Ishikawa (cell line): ENCODE measurements at regions not wholly inside any gene's neighbourhood (a gene's known extent, or its start where the extent isn't known, plus 50 kb on each side); places are given as distances from the start of the nearest gene placed in this dataset.

Source experiments
- CEBPB ChIP-seq: IDR thresholded peaks from 2 replicates; pipeline ENCODE4 v1.6.1; 2012
- EP300 ChIP-seq: IDR thresholded peaks from 2 replicates; pipeline ENCODE4 v1.6.1; 2012; ENCODE audit warnings: borderline replicate concordance
- RAD21 ChIP-seq: IDR thresholded peaks from 2 replicates; pipeline ENCODE4 v1.6.1; 2012; ENCODE audit warnings: low read depth
- TAF1 ChIP-seq: IDR thresholded peaks from 2 replicates; pipeline ENCODE4 v1.6.1; 2012; ENCODE audit warnings: low read depth, mild to moderate bottlenecking
- TF ChIP-seq, protein P1 (sequence below): IDR thresholded peaks from 2 replicates; pipeline ENCODE4 v1.6.1; 2012; ENCODE audit warnings: low read depth, mild to moderate bottlenecking

DNA sequence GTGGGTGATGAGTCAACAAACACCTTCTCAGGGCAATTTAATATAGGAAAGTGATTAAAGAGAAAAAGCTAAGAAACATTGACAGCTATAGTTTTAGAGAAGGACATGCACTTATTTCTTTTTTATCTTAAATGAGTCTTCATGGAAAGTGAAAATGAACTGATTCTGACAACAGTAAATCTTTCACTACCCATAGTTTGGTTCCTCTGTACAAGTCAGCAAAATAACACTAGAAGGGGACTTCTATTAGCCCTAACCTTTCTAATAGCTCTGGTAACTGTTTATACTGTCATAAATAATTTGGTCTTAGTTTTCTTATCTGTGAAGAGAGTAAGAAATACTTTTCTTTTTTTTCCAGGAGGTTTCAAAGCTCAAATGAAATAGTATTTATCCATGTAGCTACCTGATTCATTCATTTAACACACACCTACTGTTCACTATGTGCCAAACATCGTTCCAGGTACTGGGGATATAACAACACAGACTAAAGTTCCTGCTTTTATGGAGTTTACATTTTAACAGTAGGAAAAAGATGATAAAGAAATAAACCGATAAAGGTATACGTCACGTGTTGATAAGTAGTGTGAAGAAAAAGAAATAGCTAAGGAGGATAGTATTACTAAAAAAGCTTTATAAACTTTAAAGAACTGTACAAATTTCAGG, 148.2 kb downstream of the PCSK1 start:
- TF ChIP-seq EP300 (no peak), TAF1 (no peak), RAD21 (no peak), CEBPB (no peak)
- TF ChIP-seq, protein P1, sequence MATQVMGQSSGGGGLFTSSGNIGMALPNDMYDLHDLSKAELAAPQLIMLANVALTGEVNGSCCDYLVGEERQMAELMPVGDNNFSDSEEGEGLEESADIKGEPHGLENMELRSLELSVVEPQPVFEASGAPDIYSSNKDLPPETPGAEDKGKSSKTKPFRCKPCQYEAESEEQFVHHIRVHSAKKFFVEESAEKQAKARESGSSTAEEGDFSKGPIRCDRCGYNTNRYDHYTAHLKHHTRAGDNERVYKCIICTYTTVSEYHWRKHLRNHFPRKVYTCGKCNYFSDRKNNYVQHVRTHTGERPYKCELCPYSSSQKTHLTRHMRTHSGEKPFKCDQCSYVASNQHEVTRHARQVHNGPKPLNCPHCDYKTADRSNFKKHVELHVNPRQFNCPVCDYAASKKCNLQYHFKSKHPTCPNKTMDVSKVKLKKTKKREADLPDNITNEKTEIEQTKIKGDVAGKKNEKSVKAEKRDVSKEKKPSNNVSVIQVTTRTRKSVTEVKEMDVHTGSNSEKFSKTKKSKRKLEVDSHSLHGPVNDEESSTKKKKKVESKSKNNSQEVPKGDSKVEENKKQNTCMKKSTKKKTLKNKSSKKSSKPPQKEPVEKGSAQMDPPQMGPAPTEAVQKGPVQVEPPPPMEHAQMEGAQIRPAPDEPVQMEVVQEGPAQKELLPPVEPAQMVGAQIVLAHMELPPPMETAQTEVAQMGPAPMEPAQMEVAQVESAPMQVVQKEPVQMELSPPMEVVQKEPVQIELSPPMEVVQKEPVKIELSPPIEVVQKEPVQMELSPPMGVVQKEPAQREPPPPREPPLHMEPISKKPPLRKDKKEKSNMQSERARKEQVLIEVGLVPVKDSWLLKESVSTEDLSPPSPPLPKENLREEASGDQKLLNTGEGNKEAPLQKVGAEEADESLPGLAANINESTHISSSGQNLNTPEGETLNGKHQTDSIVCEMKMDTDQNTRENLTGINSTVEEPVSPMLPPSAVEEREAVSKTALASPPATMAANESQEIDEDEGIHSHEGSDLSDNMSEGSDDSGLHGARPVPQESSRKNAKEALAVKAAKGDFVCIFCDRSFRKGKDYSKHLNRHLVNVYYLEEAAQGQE = no peak
